HG03457 (cell line): ENCODE measurements at regions not wholly inside any gene's neighbourhood (a gene's known extent, or its start where the extent isn't known, plus 50 kb on each side); places are given as distances from the start of the nearest gene placed in this dataset.

Experiments
- ATAC-seq: cut with Tn5 transposase; IDR thresholded peaks from one replicate; pipeline ENCODE4 v1.9.1; 2021; ENCODE audit warnings: moderate number of reproducible peaks; ENCODE audit not compliant: unreplicated experiment

DNA sequence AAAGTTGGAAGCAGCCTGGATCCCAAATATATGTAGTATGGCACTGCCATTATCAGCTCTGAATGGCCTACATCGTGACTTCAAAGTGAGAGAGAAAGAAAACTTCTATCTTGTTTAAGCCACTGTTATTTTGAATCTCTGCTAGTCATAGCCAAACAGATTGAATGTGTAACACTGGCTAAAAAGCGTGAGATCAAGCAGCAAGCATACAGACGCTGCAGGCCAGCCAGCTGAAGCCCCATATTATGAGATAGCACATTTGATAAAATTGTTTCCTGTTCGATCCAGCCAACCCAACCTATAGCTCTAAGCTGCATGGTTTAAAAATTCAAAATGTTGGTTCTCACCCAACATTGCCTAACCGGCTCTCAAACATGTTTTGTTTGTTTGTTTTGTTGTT lies 95.0 kb downstream of the DUSP6 start:
- no peak for ATAC-seq

DNA sequence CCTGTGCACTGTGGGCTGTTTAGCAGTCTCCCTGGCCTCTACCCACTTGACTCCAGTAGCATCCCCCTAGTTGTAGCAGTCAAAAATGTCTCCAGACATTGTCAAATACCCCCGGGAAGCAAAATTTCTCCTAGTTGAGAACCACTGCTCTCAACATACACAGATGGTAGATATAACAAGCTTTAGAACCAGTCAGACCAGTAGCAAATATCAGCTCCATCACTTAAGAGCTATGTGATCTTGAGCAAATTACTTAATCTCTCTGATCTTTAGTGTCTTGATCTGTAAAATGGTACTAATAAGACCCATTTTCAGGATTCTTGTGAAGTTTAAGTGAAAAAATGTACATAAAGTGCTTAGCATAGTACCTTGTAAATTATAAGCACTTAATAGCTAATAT lies 96.2 kb downstream of the DUSP6 start:
- ATAC-seq: no peak

DNA sequence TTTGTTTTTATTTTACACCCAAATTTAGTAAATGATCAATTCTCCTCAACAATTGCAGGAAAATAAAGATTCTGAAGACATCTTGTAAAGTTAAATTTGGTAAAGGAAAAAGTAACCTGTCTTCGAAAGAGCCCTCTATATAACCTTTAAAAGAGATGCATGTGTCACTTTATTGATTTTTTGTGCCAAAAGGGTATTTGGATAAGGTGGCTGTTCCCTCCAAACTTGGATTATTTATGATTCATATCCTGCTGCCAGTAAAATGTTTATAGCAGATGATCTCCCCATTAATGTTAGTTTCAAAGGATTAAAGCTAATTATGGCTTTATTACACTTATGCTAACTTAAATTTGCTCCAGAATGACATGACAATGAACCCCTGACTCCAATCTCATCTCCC lies 98.8 kb downstream of the DUSP6 start:
- ATAC-seq: no peak

DNA sequence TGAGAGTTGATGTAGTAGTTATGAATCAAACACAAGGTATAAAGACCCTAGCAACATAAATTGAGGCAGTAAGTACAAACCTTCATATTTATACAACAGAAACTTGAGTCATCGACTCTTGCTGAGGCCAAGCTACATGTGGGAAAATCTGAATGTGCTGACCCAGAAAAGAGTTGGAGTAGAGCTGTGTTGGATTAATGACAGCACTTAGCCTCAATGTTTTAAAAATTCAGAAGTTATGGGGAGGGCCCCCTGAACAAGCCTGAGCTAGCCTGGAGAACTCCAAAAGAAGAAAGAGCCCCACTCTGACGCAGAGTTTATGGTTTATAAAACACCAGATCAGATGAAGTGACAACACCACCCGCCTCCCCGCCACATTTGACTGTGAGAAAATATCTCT lies 100.0 kb downstream of the DUSP6 start:
- ATAC-seq: no peak

DNA sequence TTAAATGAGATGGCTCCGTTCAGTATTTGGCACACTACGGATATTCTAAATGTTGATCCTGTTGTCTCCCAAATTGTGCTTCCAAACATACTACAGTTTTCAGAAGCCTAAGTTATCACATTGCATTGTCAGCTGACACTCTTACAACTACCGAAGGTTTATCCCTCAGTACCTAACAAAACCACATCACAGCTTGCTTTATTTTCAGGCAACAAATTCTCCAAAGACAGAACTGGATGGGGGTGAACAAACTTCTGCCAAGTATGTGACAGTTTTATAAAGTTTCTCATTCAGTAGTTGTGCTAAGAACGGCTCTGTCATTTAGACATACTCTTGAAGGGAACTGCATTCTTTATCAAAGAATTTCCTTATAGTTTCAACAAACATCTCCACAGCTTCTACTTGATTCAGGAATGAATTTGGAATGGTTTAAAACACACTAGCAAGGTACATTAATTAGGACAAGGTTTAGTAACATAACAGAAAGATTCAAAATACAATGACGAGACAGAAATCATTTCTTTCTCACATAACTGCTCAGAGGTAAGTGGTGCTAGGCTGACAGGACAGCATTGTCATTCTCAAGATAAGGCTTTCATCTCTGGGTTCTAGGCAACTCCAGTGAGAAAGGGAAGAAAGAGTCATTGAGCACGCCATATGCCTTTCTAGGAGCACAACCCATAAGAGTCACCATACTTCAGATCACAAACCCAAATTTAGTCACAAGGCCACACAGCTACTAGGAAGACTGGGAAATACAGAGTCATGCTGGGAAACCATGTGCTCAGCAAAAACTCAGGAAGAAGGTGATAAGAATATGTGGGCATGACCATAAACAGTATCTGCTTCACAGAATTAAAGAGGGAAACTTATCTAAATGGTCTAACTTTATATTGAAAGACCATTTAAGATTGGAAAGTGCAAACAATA lies 100.7 kb downstream of the DUSP6 start:
- no peak for ATAC-seq

DNA sequence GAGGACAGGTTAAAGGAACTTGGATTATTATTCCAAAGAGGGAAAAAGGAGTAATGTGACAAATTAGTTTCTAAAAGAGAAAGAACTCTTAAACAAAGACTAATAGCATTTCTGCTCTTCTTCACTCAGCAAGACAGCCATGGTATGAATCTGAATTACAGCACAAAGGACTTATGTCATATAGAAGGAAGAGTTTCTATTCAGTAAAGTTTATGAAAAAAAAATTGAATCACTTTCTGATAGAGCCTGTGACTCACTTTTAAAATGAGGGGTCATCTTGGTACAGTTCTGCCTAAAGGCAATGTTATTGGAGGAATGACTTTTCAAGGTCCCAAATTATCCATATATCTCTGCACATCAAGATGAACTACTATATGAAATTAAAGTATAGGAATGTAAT lies 101.7 kb downstream of the DUSP6 start:
- ATAC-seq: no peak

DNA sequence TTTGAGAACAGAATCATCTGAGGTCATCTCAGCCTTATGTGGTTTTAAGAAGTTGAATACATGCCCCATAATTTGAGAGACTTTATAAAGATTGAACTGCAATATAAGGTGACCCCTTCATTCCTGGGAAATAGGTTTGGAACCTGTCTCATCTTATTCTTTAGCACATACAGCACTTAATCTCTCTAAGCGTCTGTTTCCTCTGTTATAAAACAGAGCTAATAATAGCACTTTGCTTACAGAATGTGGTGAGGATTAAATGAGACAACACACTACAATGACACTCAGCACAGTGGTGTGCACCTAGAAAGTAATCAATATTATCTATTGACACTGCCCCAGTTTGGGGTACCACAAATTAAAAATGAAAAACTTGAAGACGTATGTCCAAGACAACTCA lies 102.1 kb downstream of the DUSP6 start:
- no peak for ATAC-seq

DNA sequence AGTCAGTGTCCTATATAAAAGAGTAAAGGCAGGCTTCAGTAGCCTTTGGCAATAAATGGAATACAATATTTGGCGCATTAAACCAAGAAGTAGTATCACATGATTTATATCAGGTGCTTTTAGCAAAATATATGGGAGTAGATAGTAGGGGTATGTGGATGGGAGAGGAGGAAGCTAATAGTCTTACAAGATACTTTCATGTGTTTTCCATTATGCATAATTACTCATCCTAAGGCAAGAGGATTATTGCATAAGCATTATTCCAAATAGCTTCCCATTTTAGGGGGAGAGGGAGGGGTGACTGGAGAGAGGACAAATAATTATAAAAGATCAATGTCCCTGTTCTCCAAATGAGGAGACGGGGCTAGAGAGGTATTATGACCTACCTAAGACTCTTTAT lies 104.3 kb downstream of the DUSP6 start:
- ATAC-seq: no peak

DNA sequence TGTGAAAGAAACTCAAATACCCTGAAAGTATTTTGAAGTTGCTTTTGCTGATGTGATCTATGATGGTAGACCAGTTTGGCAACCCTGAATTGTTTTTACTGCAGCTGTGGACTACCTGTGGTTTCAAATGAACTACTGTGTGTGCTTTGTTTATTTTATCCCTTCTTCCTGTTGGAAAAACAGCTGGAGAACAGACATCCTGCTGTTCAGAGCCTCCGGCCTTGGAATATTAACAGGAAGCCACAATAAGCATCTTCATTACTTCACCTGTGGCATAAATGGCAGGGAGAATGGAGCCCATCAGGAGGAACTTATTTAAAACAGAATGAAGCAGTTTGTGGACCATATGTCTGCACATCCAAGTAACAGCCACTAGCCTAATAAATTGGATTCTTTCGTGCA lies 104.8 kb downstream of the DUSP6 start:
- no peak for ATAC-seq

DNA sequence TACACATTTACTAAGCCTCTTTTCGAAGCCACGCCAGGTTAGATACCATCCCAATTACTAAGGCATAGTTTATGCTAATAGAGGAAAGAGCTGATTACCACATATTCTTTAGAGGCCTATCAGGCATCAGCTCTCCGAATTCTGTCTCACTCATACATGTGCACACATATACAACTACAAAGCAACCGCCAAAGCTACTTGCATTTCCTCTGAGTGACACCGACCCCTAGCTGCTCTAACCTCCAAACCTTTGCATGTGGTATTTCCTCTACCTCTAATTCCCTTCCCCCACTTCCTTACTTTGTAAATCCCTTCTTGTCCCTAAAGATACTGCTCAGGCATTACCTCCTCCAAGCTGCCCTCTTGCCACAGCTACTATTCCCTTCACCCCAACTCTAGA lies 107.2 kb downstream of the DUSP6 start:
- ATAC-seq: no peak

DNA sequence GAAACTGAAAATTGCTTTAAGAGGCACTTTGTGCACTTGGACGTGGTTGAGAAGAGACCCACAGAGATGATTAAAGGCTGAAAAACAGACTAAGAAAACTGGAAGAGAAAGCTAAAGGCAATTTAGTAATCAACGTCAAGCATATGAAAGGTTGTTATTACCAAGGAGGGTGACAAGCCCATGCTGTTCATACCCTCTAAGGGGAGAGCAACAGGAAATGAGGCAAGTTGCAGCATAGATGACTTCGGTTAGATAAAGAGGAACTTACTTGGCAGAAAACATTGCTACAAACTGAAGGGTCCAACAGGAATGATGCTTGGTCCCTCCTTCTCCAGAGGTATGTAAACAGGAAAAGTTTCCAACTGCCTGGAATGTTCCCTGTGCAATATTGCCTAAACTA lies 107.8 kb downstream of the DUSP6 start:
- ATAC-seq: no peak

DNA sequence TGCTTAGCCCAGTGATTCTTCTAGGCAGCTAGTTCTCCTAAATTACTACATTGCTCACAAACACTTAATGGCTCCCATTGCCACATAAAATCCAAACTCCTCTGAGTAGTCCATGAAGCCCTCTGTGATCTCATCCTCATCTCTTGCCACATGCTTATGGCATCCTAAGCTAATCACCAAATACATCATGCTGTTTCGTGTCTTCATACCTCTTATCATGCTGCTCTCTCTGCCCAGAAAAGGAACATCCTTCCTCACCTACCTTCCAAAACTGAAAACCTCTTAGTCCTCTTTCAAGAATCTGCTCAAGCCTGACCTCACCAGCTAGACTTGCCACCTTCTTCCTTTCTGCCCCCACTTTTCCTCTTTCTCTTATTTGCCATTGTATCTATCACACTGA lies 108.5 kb downstream of the DUSP6 start:
- ATAC-seq: no peak

DNA sequence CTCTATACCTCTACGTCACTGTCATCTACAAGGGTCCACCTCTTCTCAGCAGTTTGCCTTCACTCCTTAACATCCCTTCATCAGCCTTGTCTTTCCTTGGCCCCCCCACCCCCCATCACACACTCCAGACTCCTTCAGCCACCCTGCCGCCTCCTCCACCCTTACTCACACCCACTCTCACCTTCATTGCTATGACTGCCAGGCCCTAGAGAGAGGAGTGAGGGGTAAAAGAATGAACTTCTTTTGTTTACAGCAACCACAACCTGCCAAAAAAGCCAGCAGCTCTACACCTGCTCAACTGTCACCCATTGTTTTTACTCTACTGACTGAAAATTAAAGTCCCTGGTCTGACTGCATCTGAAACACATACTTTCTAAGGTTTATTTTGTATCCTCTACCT lies 112.8 kb downstream of the DUSP6 start:
- ATAC-seq: no peak

DNA sequence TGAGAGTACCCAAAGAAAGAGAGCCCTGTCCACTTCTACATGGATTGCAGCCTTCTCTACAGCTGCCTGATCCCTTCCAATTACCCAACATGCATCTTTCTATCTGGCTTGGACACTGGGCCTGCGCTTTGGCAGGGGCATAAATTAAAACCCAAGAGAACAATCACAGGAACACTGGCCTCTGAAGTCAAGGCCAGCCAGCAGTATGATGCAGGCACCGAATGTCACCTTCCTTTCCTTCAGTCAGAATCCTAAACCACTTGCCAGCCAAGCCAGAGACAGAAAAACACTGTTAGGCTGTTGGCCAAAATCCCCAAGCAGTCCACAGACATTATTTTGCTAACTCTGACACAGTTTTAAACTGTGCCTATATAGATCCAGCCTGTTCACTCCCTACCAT lies 113.7 kb downstream of the DUSP6 start:
- ATAC-seq: no peak

DNA sequence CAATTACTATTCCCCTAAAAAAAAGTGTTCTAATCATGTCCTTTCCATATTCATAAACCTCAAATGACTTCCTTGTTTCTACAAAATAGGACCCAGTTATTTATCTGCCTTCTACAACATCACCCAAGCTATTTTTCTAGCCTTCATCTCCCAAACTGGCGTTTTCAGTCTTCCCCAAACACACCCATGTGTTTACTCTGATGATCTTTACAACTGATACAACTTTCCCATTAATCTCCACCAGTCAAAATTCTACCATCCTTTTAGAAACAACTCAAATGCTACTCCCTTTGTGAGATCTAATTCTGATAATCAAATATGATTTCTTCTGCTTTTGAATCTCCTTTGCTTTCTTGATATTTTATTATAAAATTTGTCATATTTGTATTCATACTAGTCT lies 114.5 kb downstream of the DUSP6 start:
- no peak for ATAC-seq

DNA sequence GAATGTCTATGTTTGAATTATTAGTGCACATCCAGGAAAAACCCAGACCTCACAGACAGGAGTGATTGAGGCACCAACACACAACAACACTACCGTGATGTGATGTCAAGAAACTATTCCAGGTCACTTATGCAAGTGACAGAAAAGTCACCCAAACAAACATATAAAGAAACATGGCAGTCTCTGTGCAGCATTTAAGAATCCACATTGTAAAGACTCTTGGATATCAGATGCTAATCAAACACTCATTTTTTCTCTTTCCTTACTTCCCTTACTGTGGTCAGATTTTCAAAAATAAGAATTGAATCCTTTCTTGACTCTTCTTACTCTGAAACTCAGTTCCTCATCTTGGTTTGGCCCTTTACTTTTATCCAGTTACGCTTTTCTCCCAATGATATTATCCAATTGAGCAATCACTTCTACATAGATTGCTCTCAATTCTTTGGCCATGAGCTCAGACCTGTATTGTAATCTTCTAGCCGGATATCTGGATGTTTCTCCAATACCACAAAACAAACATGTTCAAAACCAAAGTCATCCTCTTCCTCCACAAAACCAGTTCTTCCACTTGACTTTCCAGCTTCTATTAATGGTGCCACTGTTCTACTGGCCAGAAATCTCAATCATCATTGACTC lies 115.4 kb downstream of the DUSP6 start:
- ATAC-seq: no peak

DNA sequence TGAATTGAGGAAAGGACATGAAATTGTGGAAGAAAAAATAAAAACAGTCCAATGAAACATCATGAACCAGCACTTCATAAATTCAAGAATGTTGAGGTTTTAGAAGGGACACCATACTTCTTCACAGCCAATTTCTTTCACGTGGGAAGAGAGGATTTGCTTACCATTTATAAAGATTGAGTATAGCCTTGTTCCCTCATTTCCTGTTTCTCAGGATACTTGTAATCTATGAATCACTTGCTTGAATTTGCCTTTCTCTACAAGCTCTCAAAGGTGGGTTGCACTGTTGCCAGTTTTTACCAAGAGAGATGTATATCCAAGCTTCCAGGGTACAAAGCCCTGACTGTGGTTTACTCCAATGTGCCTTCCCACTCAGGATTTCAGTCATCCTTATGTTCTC lies 116.1 kb downstream of the DUSP6 start:
- no peak for ATAC-seq

DNA sequence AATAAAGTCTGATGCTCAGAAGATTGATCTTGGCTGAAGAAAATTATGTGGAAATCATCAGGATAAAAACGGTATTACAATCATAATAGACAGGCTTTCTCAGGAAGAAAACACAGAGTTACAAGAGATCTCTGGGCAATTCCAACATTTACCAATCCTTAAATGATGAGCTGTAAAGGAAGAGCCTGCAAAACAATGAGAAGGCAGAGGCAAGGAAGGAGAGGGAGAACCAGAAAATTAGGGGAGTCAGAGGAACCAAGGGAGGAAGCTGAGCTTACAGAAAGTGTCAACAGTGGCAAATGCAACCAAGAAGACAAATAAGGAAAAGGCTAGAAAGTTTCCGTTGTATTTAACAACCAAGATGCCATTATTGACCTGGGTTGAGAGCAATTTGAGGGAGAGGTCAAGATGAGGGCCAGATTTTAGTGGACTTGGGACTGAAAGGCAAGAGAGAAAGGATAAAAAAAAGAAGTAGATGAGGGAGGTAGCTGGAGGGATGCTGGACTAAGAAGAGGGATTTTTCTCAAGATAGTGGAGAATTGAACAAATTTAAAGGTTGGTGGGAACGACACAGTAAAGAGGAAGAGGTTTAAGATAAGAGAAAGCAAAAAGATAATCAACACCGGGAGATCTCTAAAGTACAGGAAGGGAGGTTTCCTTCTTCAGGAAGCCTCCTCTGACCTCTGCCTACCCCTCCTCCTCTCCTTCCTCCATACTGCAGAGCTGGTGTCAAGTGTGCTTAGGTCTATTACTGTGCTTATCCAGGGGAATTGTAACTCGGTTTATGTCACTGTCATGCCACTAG lies 116.9 kb downstream of the DUSP6 start:
- no peak for ATAC-seq

DNA sequence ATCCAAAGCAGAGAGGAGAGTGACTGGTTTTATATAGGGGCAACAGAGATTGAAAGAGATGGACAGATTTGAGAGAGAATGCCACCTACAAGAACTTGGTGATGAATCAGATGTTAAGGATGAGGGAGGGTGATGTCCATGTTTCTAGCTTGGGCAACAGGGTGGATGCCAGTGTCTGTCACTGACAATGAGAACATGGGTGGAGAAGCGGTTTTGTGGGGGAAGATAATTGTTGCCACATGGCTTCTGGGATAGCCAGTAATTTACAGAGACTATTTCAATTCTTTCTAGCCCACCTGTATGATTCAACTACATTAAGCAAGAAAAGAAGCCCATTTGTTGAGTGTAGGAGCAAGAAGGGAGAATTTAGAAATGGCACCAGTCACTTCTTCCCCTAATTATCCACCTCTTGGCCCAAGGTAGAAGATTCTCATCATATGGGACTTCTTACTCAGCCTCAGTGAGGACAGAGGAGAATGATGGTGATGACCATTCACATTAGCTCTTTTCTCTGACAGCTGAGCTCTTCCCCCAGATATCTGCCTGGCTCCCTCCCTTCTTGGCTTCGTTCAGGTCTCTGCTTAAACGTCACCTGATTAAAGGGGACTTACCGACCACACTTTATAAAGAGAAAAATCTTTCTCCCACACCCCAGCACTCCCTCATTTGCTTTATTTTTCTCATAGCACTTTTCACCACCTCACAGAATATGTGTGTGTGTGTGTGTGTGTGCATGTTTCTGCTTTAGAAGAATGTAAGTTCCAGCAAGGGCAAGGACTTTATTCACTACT lies 117.8 kb downstream of the DUSP6 start:
- no peak for ATAC-seq

DNA sequence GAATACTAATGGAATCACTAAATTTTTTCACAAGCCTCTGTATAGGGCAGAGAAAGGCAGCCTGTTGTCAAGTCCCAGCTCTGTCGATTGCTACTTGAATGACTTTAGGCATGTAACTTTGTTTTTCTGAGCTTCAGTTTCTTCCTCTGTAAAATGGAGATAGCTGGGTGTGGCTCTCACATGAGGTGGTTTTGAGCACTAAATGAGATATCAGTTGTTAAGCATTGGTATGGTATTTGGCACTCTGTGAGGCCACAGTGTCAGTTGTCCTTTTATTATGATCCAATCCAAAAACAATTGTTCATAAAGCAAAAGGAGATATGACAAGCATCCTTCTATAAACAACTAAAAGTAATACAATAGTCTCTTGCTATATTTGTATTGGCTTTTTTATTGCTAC lies 120.6 kb downstream of the DUSP6 start:
- ATAC-seq: no peak
